VCaP (cell line): ENCODE measurements at regions not wholly inside any gene's neighbourhood (a gene's known extent, or its start where the extent isn't known, plus 50 kb on each side); places are given as distances from the start of the nearest gene placed in this dataset.

Source experiments
- H3K27ac ChIP-seq: fragments of 450-650 bp; 2 replicates; pipeline ENCODE4 v1.5.1; 2017
- TF ChIP-seq, protein P1 (sequence below): fragments of 450-650 bp; conservative IDR thresholded peaks from 2 replicates; pipeline ENCODE4 v1.5.1; 2017; ENCODE audit warnings: mild to moderate bottlenecking, moderate library complexity

DNA sequence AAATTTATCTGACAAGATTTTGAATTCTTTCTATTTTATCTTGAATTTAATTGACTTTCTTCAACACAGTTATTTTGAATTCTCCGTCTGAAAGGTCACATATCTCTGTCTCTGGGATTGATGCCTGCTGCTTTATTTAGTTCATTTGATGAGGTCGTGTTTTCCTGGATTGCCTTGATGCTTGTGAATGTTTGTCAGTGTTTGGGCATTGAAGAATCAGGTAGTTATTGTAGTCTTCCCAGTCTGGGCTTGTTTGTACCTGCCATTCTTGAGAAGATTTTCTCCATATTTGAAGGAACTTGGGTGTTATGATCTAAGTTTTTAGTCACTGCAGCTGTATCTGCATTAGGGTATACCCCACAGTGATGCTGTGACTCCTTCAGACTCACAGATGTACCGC lies 315.8 kb upstream of the DDHD1 start:
- TF ChIP-seq, protein P1, sequence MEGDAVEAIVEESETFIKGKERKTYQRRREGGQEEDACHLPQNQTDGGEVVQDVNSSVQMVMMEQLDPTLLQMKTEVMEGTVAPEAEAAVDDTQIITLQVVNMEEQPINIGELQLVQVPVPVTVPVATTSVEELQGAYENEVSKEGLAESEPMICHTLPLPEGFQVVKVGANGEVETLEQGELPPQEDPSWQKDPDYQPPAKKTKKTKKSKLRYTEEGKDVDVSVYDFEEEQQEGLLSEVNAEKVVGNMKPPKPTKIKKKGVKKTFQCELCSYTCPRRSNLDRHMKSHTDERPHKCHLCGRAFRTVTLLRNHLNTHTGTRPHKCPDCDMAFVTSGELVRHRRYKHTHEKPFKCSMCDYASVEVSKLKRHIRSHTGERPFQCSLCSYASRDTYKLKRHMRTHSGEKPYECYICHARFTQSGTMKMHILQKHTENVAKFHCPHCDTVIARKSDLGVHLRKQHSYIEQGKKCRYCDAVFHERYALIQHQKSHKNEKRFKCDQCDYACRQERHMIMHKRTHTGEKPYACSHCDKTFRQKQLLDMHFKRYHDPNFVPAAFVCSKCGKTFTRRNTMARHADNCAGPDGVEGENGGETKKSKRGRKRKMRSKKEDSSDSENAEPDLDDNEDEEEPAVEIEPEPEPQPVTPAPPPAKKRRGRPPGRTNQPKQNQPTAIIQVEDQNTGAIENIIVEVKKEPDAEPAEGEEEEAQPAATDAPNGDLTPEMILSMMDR: no peak
- H3K27ac ChIP-seq: no peak overlapping the region

GRCh38 chr14:53464376-53464775 lies 311.3 kb upstream of the DDHD1 start:
- TF ChIP-seq, protein P1: no peak

DNA sequence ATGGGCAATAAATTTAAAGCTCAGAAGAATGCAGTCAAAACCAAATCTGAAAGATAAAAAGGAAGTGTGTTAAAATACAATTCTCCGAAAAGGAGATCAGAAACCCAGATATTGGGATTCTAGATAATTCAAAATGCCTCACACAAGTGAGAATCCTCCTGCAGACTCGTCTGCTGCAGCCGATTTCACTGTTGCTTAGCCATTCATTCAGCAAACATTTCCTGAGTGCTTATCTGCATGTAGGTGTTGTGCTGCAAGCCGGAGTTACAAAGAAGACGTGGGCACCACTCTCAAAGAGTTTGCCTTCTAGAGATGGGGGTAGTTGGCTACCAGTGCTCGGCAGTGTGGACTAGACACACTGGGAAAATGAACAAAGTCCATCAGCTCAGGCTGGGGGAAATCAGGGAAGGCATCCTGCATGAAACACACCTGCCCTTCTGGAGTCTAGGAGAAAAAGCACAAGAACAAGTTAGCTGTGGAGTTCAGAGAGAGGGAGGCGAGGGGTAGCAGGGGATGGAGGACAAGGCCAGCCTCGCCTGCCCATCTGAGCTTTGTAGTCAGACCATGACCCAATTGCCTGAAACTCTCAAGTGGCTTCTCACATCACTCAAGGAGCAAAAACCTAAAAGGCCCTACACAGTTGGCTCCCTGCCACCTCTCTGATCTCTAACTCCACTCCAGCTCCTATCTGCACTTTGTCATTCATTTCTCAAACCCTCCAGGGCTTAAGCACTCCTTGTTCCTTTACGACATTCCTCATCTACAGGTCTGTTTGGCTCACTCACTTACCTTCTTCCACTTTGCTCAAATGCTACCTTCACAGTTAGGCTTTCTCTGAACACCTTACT lies 310.0 kb upstream of the DDHD1 start:
- H3K27ac ChIP-seq: no peak overlapping the region
- TF ChIP-seq, protein P1: no peak

More at GRCh38 chr14:53464376-53464775, 311.3 kb upstream of the DDHD1 start:
- H3K27ac ChIP-seq: no peak overlapping the region

GRCh38 chr14:53461858-53462257 lies 308.7 kb upstream of the DDHD1 start:
- H3K27ac ChIP-seq: no peak overlapping the region
- TF ChIP-seq, protein P1: no peak

DNA sequence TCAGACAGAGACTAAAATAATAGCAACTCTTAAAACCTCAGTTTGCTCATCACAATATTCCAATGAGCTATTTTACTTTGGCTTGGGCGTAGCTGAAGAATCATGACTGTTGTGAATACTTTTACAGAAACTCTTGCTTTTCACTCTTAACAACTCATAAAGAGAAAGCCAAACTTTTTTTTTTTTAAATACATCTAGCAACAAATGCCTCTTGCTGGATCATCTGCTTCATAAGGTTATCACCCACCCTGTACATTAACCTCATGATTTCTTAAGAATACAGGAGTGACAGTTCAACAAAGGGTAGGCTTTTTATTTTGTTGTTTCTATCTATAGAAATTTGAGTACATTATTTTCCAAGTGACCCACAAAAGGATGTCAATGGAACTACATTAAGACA lies 307.4 kb upstream of the DDHD1 start:
- H3K27ac ChIP-seq: no peak overlapping the region
- TF ChIP-seq, protein P1: no peak

- no peak overlapping the region for H3K27ac ChIP-seq
- TF ChIP-seq, protein P1: no peak
Measured at GRCh38 chr14:53458368-53458814, 305.3 kb upstream of the DDHD1 start.

- TF ChIP-seq, protein P1: no peak
- H3K27ac ChIP-seq: no peak overlapping the region
Measured at GRCh38 chr14:53456931-53457330, 303.8 kb upstream of the DDHD1 start.
